H9 (cell line): ENCODE measurements at regions not wholly inside any gene's neighbourhood (a gene's known extent, or its start where the extent isn't known, plus 50 kb on each side); places are given as distances from the start of the nearest gene placed in this dataset.

Source experiments
- DNase-seq: peaks from one replicate; pipeline ENCODE4 v3.0.0-alpha.2; 2017
- H2AFZ ChIP-seq: one replicate; pipeline ENCODE4 v1.6.1; 2013; ENCODE audit warnings: mild to moderate bottlenecking, low read length, control low read depth, moderate library complexity
- H2AK5ac ChIP-seq: 2 replicates; pipeline ENCODE4 v1.6.1; 2013; ENCODE audit warnings: low read length, control low read depth, mixed read lengths; ENCODE audit not compliant: insufficient read length
- H2BK120ac ChIP-seq: one replicate; pipeline ENCODE4 v1.6.1; 2013; ENCODE audit warnings: low read depth, mild to moderate bottlenecking, low read length, control low read depth, inconsistent platforms; ENCODE audit not compliant: poor library complexity, severe bottlenecking
- H2BK12ac ChIP-seq: 2 replicates; pipeline ENCODE4 v1.6.1; 2013; ENCODE audit warnings: low read length, control low read depth, mixed read lengths, low read depth; ENCODE audit not compliant: insufficient read length
- H2BK15ac ChIP-seq: 2 replicates; pipeline ENCODE4 v1.6.1; 2013; ENCODE audit warnings: low read depth, low read length, control low read depth
- H2BK20ac ChIP-seq: one replicate; pipeline ENCODE4 v1.6.1; 2013; ENCODE audit warnings: low read depth, mild to moderate bottlenecking, low read length, control low read depth, inconsistent platforms; ENCODE audit not compliant: poor library complexity, severe bottlenecking
- H2BK5ac ChIP-seq: 2 replicates; pipeline ENCODE4 v1.6.1; 2013; ENCODE audit warnings: low read length, control low read depth, mixed read lengths; ENCODE audit not compliant: insufficient read length
- H3K14ac ChIP-seq: 2 replicates; pipeline ENCODE4 v1.6.1; 2013; ENCODE audit warnings: low read length, control low read depth; ENCODE audit not compliant: insufficient read depth
- H3K18ac ChIP-seq: 2 replicates; pipeline ENCODE4 v1.6.1; 2013; ENCODE audit warnings: low read depth, mild to moderate bottlenecking, mixed read lengths, low read length, control low read depth; ENCODE audit not compliant: insufficient read length
- H3K23ac ChIP-seq: 2 replicates; pipeline ENCODE4 v1.6.1; 2013; ENCODE audit warnings: low read length, control low read depth, mixed read lengths, low read depth; ENCODE audit not compliant: insufficient read length
- H3K23me2 ChIP-seq: 2 replicates; pipeline ENCODE4 v1.6.1; 2013; ENCODE audit warnings: low read depth, mild to moderate bottlenecking, mixed read lengths, low read length, control low read depth; ENCODE audit not compliant: insufficient read length, poor library complexity, severe bottlenecking
- H3K27ac ChIP-seq: 2 replicates; pipeline ENCODE4 v1.5.1; 2013; ENCODE audit warnings: low read length, control low read depth, mixed read lengths, low read depth; ENCODE audit not compliant: insufficient read length
- H3K27me3 ChIP-seq: 2 replicates; pipeline ENCODE4 v1.6.1; 2013; ENCODE audit warnings: low read length, control low read depth, inconsistent platforms; ENCODE audit not compliant: insufficient read depth
- H3K4ac ChIP-seq: 2 replicates; pipeline ENCODE4 v1.6.1; 2013; ENCODE audit warnings: low read depth, mild to moderate bottlenecking, control low read depth, inconsistent platforms, low read length, moderate library complexity
- H3K4me1 ChIP-seq: 2 replicates; pipeline ENCODE4 v1.6.1; 2013; ENCODE audit warnings: low read length, control low read depth, inconsistent platforms; ENCODE audit not compliant: insufficient read depth
- H3K4me2 ChIP-seq: 2 replicates; pipeline ENCODE4 v1.6.1; 2013; ENCODE audit warnings: low read length, control low read depth, mixed read lengths; ENCODE audit not compliant: insufficient read length, insufficient read depth
- H3K56ac ChIP-seq: 2 replicates; pipeline ENCODE4 v1.6.1; 2013; ENCODE audit warnings: low read depth, mild to moderate bottlenecking, mixed read lengths, low read length, control low read depth; ENCODE audit not compliant: insufficient read length
- H3K79me1 ChIP-seq: 2 replicates; pipeline ENCODE4 v1.6.1; 2013; ENCODE audit warnings: low read depth, mild to moderate bottlenecking, moderate library complexity, low read length, control low read depth, inconsistent platforms; ENCODE audit not compliant: insufficient read depth, poor library complexity, severe bottlenecking
- H3K79me2 ChIP-seq: 2 replicates; pipeline ENCODE4 v1.6.1; 2013; ENCODE audit warnings: low read length, control low read depth, inconsistent platforms; ENCODE audit not compliant: insufficient read depth
- H3K9ac ChIP-seq: 2 replicates; pipeline ENCODE4 v1.6.1; 2013; ENCODE audit warnings: low read length, control low read depth, mixed read lengths; ENCODE audit not compliant: insufficient read length; ENCODE audit errors: extremely low read depth
- H3K9me3 ChIP-seq: one replicate; pipeline ENCODE4 v1.6.1; 2013; ENCODE audit warnings: low read depth, low read length, inconsistent platforms; ENCODE audit not compliant: control insufficient read depth
- H3T11ph ChIP-seq: one replicate; pipeline ENCODE4 v1.6.1; 2013; ENCODE audit warnings: mild to moderate bottlenecking, low read length, control low read depth, inconsistent platforms
- H4K20me1 ChIP-seq: one replicate; pipeline ENCODE4 v1.6.1; 2013; ENCODE audit not compliant: control insufficient read depth, insufficient read length, insufficient read depth
- H4K5ac ChIP-seq: 2 replicates; pipeline ENCODE4 v1.6.1; 2013; ENCODE audit warnings: low read depth, mild to moderate bottlenecking, mixed read lengths, low read length, control low read depth; ENCODE audit not compliant: insufficient read length
- H4K8ac ChIP-seq: replicated peaks from 2 replicates; pipeline ENCODE4 v1.6.1; 2013; ENCODE audit warnings: low read length, control low read depth, mixed read lengths, low read depth; ENCODE audit not compliant: insufficient read length
- H4K91ac ChIP-seq: 2 replicates; pipeline ENCODE4 v1.6.1; 2013; ENCODE audit warnings: low read depth, mild to moderate bottlenecking, moderate library complexity, mixed read lengths, low read length, control low read depth; ENCODE audit not compliant: insufficient read length
- H3K27ac Mint-ChIP-seq, 3 experiments: 2 replicates in 2 of 3; 3 replicates in 1 of 3; pipeline ENCODE4 v1.8.0; 2020 to 2021; ENCODE audit warnings: mixed read lengths in 3 of 3, mild to moderate bottlenecking in 1 of 3, moderate library complexity in 1 of 3
- H3K27me3 Mint-ChIP-seq: 2 replicates; pipeline ENCODE4 v1.8.0; 2021; ENCODE audit warnings: low read depth, mild to moderate bottlenecking, moderate library complexity, mixed read lengths
- H3K36me3 Mint-ChIP-seq, 3 experiments: 2 replicates in 2 of 3; 3 replicates in 1 of 3; pipeline ENCODE4 v1.8.0; 2020 to 2021; ENCODE audit warnings: low read depth in 3 of 3, mixed read lengths in 3 of 3; ENCODE audit not compliant: insufficient read depth in 1 of 3
- H3K4me1 Mint-ChIP-seq, 2 experiments: 2 replicates each; pipeline ENCODE4 v1.8.0; 2020; ENCODE audit warnings: mixed read lengths in 2 of 2
- H3K4me3 Mint-ChIP-seq, 2 experiments: 2 replicates in 1 of 2; 3 replicates in 1 of 2; pipeline ENCODE4 v1.8.0; 2020 to 2021; ENCODE audit warnings: mild to moderate bottlenecking in 2 of 2, mixed read lengths in 2 of 2, moderate library complexity in 1 of 2
- H3K9me3 Mint-ChIP-seq, 2 experiments: 2 replicates in 1 of 2; 3 replicates in 1 of 2; pipeline ENCODE4 v1.8.0; 2020; ENCODE audit warnings: mild to moderate bottlenecking in 2 of 2, mixed read lengths in 2 of 2, moderate library complexity in 1 of 2
- CTCF ChIP-seq: fragments of 200-600 bp; sonication (generic); conservative IDR thresholded peaks from 3 replicates; pipeline ENCODE4 v1.8.0; 2021; ENCODE audit warnings: antibody characterized with exemption, mild to moderate bottlenecking
- WGBS: extraction: QIAGEN DNeasy Blood & Tissue Kit; methylation state at CpG from one replicate; pipeline ENCODE4 v1.1.7; 2013; ENCODE audit warnings: missing lambda C conversion rate, low lambda C conversion rate, mixed read lengths; ENCODE audit not compliant: insufficient read length; ENCODE audit errors: extremely low coverage; 5-methylcytosine and 5-hydroxymethylcytosine counted together

DNA sequence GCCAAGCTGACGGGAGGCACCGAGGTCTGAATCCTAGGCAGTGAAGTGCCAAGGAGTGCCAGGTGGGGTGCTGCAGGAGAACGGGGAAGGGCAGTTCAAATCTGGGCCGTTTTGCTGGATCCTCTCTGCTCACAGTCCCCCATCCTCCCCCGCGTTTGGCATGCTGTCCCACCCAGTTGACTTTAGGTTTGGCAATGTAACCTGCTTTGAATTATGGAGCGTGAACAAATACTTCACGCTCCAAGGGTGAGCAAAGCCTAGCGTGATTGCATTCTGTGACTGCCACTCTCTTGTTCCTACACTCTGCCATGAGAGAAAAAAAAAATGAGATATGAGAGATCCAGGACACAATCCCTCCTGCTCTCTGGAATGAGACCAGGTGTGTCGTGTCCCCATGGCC lies 381.9 kb downstream of the ZNF516 start:
- Mint-ChIP-seq H3K27ac (no peak overlapping the region), H3K4me3 (no peak overlapping the region), H3K36me3 (no peaks in the 10 kb centered on the region; a peak in 1 of 7 replicates), H3K9me3 (peaks cover 7 to 14% of the 10 kb centered on the region in 2 experiments; a peak in 4 of 5 replicates), H3K27me3 (no peaks in the 10 kb centered on the region), H3K4me1 (no peaks in the 10 kb centered on the region)
- Histone ChIP-seq H3K27ac (no peak overlapping the region), H3T11ph (no peak overlapping the region), H3K23me2 (no peaks in the 10 kb centered on the region), H3K79me1 (no peaks in the 10 kb centered on the region), H2BK20ac (no peak overlapping the region), H3K4ac (no peak overlapping the region), H3K79me2 (no peaks in the 10 kb centered on the region), H2BK15ac (no peak overlapping the region), H3K4me2 (no peak overlapping the region), H3K23ac (no peak overlapping the region), H4K8ac (no peak overlapping the region), H3K56ac (no peak overlapping the region), H3K18ac (no peak overlapping the region), H3K9me3 (no peaks in the 10 kb centered on the region), H2AK5ac (no peak overlapping the region), H2AFZ (no peak overlapping the region), H2BK5ac (no peak overlapping the region), H2BK12ac (no peak overlapping the region), H2BK120ac (no peak overlapping the region), H3K4me1 (no peaks in the 10 kb centered on the region), H3K9ac (no peak overlapping the region), H3K27me3 (no peaks in the 10 kb centered on the region), H4K91ac (no peak overlapping the region), H4K5ac (no peak overlapping the region), H4K20me1 (no peaks in the 10 kb centered on the region), H3K14ac (no peak overlapping the region; the same call in 1 of the 2 replicates)
- no peak for TF ChIP-seq CTCF
- no peak for DNase-seq
- no CpG with 5 or more reads among the region's 10 CpGs for WGBS
